ENCODE measurements at regions not wholly inside any gene's neighbourhood (a gene's known extent, or its start where the extent isn't known, plus 50 kb on each side); places are given as distances from the start of the nearest gene placed in this dataset.

DNA sequence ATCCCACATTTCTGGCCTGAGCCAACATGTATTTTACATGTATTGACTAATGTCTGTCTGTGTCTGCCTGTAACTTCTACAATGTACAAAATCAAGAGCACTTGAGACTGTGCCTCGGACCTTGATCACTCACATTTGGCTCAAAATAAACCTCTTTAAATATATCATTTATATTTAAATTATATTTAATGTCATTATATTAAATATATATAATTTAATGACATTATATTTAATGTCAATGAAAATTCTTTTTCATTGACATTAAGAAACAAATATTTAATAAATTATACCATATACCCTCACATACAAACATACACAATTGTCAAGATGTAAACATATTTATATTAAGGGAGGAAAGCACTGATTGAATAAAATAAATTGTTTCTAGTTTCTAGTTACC lies 1099.8 kb upstream of the CDH18 start:
- TF ChIP-seq, protein P1, sequence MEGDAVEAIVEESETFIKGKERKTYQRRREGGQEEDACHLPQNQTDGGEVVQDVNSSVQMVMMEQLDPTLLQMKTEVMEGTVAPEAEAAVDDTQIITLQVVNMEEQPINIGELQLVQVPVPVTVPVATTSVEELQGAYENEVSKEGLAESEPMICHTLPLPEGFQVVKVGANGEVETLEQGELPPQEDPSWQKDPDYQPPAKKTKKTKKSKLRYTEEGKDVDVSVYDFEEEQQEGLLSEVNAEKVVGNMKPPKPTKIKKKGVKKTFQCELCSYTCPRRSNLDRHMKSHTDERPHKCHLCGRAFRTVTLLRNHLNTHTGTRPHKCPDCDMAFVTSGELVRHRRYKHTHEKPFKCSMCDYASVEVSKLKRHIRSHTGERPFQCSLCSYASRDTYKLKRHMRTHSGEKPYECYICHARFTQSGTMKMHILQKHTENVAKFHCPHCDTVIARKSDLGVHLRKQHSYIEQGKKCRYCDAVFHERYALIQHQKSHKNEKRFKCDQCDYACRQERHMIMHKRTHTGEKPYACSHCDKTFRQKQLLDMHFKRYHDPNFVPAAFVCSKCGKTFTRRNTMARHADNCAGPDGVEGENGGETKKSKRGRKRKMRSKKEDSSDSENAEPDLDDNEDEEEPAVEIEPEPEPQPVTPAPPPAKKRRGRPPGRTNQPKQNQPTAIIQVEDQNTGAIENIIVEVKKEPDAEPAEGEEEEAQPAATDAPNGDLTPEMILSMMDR (IDR thresholded peaks at IDR 0.05; ENCODE audit: low read length, missing control alignments), result no peak
- no peak overlapping the region for H3K4me3 ChIP-seq (replicated peaks; ENCODE audit: low read depth, low read length)
- no peak for DNase-seq (ENCODE audit: low read depth)

DNA sequence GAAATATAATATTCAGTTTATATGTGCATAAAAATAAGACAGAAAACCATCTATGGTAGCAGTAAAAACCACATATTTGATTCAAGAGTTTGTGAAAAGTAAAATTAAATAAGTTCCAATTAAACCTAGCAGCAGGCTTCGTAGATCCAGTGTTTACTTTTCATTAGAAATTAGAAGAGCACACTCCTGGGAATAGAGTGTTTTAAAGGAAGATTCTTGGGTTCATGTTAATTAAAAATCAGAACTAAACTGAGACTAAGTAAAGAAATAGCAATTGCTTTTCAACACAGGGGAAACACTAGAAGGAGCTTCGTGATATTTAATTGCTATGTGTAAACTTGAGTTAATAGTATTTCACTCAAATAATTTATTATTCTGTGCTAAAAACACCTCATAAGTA lies 1097.8 kb upstream of the CDH18 start:
- no peak for DNase-seq (ENCODE audit: low read depth)
- H3K4me3 ChIP-seq (replicated peaks; ENCODE audit: low read depth, low read length), result no peak overlapping the region
- TF ChIP-seq, protein P1 (IDR thresholded peaks at IDR 0.05; ENCODE audit: low read length, missing control alignments), result no peak

DNA sequence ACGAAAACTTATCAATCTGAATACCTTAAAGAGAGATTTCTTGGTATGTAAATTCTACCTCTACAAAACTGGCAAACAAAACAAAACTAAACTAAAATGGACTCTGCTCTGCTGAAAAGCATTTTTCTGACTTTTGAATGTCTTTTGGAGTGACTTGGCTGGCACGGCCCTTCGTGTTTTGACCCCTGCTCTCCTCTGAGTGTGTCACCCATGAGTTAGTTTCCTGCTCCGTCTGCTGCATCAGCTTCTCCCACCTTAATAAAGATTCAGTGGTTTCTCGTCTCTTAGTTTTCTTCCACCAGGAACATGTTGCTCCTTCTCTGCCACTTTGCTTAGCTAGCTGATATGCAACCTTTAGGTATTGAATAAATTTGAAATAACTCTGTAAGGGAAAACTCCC lies 1084.0 kb upstream of the CDH18 start:
- H3K4me3 ChIP-seq (replicated peaks; ENCODE audit: low read depth, low read length), result no peak overlapping the region
- TF ChIP-seq, protein P1 (IDR thresholded peaks at IDR 0.05; ENCODE audit: low read length, missing control alignments), result no peak
- peak; percentile 20 for DNase-seq (ENCODE audit: low read depth)

DNA sequence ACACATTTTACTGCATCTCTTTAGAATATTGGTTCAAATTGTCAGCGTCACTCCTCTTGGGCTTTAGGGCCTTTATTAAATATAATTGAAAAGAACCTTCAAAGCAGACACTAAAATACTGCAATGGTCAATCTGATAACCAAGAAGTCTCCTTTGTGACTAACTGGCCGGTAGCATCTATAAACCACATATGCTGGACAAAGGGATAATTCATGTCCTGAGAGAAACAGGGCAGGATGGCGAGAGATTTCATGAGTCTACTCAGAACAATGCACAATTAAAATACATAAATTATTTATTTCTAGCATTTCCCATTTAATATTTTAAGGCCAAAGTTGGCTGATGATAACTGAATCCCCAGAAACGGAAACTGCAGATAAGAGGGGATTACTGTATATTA lies 1083.4 kb upstream of the CDH18 start:
- H3K4me3 ChIP-seq (replicated peaks; ENCODE audit: low read depth, low read length), result no peak overlapping the region
- TF ChIP-seq, protein P1 (IDR thresholded peaks at IDR 0.05; ENCODE audit: low read length, missing control alignments), result no peak
- no peak for DNase-seq (ENCODE audit: low read depth)

DNA sequence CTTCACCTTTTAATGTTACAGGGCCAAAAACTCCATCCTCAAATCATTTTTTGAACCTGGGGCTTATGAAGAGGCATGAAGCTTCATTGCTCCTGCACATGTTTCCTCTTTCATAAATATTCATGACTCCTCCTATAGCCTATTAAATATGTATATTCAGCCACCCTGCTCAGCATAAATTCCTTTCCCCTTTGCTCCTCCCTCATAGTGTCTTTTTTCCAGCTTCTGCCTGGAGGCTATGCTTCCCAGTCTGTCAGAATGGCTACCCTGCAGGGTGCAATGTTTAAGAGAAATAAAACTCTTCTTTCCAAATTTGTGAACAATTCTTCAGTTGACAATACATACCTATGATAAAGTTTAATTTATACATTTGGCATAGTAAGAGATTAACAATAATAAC lies 1082.9 kb upstream of the CDH18 start:
- H3K4me3 ChIP-seq (replicated peaks; ENCODE audit: low read depth, low read length), result no peak overlapping the region
- DNase-seq (ENCODE audit: low read depth), result no peak
- TF ChIP-seq, protein P1 (IDR thresholded peaks at IDR 0.05; ENCODE audit: low read length, missing control alignments), result no peak

DNA sequence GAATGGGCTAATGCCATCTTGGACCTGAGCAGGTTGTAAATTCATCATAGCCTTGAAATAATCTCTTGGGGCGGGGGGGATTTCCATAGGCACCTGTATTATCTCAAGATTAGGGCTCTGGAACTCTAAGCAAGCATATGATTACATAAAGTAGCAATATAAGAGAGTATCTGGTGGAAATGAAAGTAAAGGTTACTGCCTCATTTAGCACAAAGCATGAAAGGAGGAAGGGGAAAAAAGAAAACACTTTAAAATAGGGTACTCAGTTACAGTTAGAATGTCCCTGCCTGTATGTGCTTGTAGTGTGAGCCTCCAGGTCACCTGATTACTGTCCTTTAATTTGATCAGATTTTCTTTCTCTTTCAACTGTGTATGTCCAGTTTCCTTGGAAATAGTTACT lies 1079.7 kb upstream of the CDH18 start:
- DNase-seq (ENCODE audit: low read depth), result no peak
- TF ChIP-seq, protein P1 (IDR thresholded peaks at IDR 0.05; ENCODE audit: low read length, missing control alignments), result no peak

DNA sequence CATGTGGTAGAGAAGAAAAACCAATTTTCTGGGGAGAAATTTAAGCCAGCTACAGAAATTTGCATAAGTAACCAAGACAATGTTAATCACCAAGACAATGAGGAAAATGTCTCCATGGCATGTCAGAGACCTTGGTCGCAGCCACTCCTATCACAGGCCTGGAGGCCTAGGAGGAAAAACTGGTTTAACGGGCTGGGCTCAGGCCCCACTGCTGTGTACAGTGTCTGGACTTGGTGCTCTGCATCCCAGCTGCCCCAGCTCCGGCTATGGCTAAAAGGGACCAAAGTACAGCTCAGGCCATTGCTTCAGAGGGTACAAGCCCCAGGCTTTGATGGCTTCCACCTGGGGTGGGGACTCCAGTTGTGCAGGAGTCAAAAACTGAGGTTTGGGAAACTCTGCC lies 1075.1 kb upstream of the CDH18 start:
- no peak overlapping the region for H3K4me3 ChIP-seq (replicated peaks; ENCODE audit: low read depth, low read length)
- no peak for DNase-seq (ENCODE audit: low read depth)
- TF ChIP-seq, protein P1 (IDR thresholded peaks at IDR 0.05; ENCODE audit: low read length, missing control alignments), result no peak

More for the DNA sequence above, 1079.7 kb upstream of the CDH18 start:
- no peak overlapping the region for H3K4me3 ChIP-seq (replicated peaks; ENCODE audit: low read depth, low read length)
